ENCODE measurements at regions not wholly inside any gene's neighbourhood (a gene's known extent, or its start where the extent isn't known, plus 50 kb on each side); places are given as distances from the start of the nearest gene placed in this dataset.
A peak's percentile ranks its signal among the peaks of the same experiment; 100 is the strongest.

DNA sequence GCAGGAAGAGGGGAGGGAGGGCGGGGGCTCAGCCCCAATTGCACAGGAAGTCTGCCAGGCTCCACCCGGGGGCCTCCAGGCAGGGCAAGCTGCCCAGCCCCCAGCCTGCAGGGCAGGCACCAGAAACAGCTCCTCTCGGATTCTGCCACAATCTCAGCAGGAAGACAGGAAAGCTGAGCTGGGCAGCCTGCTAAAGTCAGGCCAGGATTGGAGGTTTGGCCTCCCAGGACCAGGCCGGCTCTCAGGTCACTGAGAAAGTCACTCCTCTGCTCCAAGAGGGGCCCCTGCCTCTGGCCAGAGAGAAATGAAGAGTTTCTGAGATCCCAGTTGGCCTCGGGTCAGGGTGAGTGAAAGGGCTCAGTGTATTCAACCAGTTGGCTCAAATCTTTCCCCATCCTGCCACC is 54.6 kb upstream of the STXBP1 start:
- Histone ChIP-seq H3K23ac (ENCODE audit: low read depth, low read length) (peak overlapping the region; percentile 93), H3K79me1 (ENCODE audit: low read depth in 1 of 2, low read length in 2 of 2) (peaks cover 6 to 76% of the 10 kb centered on the region in 2 experiments), H3K9me1 (ENCODE audit: insufficient read depth, low read length) (peaks cover 38% of the 10 kb centered on the region), H3K36me3 (ENCODE audit: control insufficient read depth, insufficient read depth, low read length) (peaks cover 42% of the 10 kb centered on the region), H3K14ac (replicated peaks; ENCODE audit: low read depth, low read length) (peak overlapping the region; percentile 88), H4K91ac (ENCODE audit: insufficient read depth, low read depth, low read length) (peak overlapping the region; percentile 77), H3K9me3 (ENCODE audit: control insufficient read depth, insufficient read depth, low read length) (no peaks in the 10 kb centered on the region), H3K4me2 (ENCODE audit: low read depth, low read length) (peak overlapping the region; percentile 29), H3K4me3 (ENCODE audit: insufficient read depth, low read depth, low read length) (no peak overlapping the region), H2BK15ac (ENCODE audit: low read depth, low read length) (peak overlapping the region; percentile 26; the same call in 1 of the 3 replicates), H2BK120ac (ENCODE audit: low read depth, low read length) (peak overlapping the region; percentile 79), H4K5ac (ENCODE audit: low read depth, low read length) (peak overlapping the region; percentile 65), H2AFZ (replicated peaks; ENCODE audit: low read length, poor library complexity) (no peak overlapping the region), H2BK20ac (ENCODE audit: low read depth, low read length) (peak overlapping the region; percentile 64; the same call in 1 of the 2 replicates), H3K4ac (ENCODE audit: low read depth, low read length) (peak overlapping the region; percentile 92), H3K18ac (ENCODE audit: low read depth, low read length) (peak overlapping the region; percentile 80), H3K4me1 (ENCODE audit: control insufficient read depth, insufficient read depth, low read length) (peaks cover 70% of the 10 kb centered on the region), H3K27ac (ENCODE audit: insufficient read depth, low read length) (peak overlapping the region; percentile 89), H3K9ac (ENCODE audit: low read depth, low read length) (peak overlapping the region; percentile 68), H4K20me1 (ENCODE audit: insufficient read depth, low read length) (peaks cover 93% of the 10 kb centered on the region), H2AK5ac (ENCODE audit: low read depth, low read length) (peak overlapping the region; percentile 87), H4K8ac (ENCODE audit: low read depth in 2 of 2, low read length in 2 of 2) (peak overlapping the region; percentile 73 to 82), H3K27me3 (ENCODE audit: control insufficient read depth, insufficient read depth, low read length) (no peaks in the 10 kb centered on the region), H2AK9ac (replicated peaks; ENCODE audit: low read depth, low read length, poor library complexity) (peak overlapping the region; percentile 95), H3K56ac (ENCODE audit: extremely low read depth, insufficient read depth, low read length) (peak overlapping the region; percentile 62), H2BK5ac (ENCODE audit: low read depth, low read length, poor library complexity, severe bottlenecking) (peak overlapping the region; percentile 64)
- dilution Hi-C loops (cut with HindIII; ENCODE audit: low sequenced_read_pairs, unreplicated experiment), result no loop called here
- no CpG with 5 or more reads among the region's 5 CpGs for WGBS, 2 experiments (ENCODE audit: extremely low coverage in 2 of 2, insufficient read length in 1 of 2)
- BruUV-seq (replicated peaks), result no TSS peak
- CTCF ChIA-PET, result interaction anchor here (1.5 kb wide), 1 partner anchor 32 kb away, joined by 6 read pairs; no protein-coding TSS in a partner anchor
- TF ChIP-seq RAD21 (IDR thresholded peaks at IDR 0.05; ENCODE audit: low read length) (no peak), CEBPB (IDR thresholded peaks at IDR 0.05; ENCODE audit: low read depth, low read length) (no peak), RFX5 (IDR thresholded peaks at IDR 0.05; ENCODE audit: low read depth, low read length) (no peak), CHD1 (IDR thresholded peaks at IDR 0.05; ENCODE audit: low read depth, low read length) (no peak), BHLHE40 (IDR thresholded peaks at IDR 0.05; ENCODE audit: low read depth, low read length) (no peak), NFE2L2 (IDR thresholded peaks at IDR 0.05; ENCODE audit: low read depth, low read length) (no peak), MAZ (IDR thresholded peaks at IDR 0.05; ENCODE audit: borderline replicate concordance, low read depth, low read length) (no peak; the same call in 1 of the 2 replicates), RCOR1 (IDR thresholded peaks at IDR 0.05; ENCODE audit: insufficient replicate concordance, low read length) (no peak), MAFK (IDR thresholded peaks at IDR 0.05; ENCODE audit: low read depth, low read length) (no peak), SMC3 (IDR thresholded peaks at IDR 0.05; ENCODE audit: low read depth, low read length) (no peak), FOS (IDR thresholded peaks at IDR 0.05; ENCODE audit: low read depth, low read length) (no peak)
- peak; percentile 7 for ATAC-seq (ENCODE audit: low read depth)
- intact Hi-C loops (cut with micrococcal nuclease), result no loop called here
- in situ Hi-C loops (cut with MboI; ENCODE audit: low sequenced_read_pairs), result no loop called here
- POLR2A ChIA-PET (ENCODE audit: unreplicated experiment), result no interaction called here
- DNase-seq, result no peak

All from IMR-90 (cell line).